GDM1 (cell line): ENCODE measurements at regions not wholly inside any gene's neighbourhood (a gene's known extent, or its start where the extent isn't known, plus 50 kb on each side); places are given as distances from the start of the nearest gene placed in this dataset.

Source experiments
- DNase-seq: peaks from one replicate; lab custom pipeline; 2025; lab: John Stamatoyannopoulos, UW

- no peak for DNase-seq
Measured at GRCh38 chrX:63884821-63885790, 100.1 kb upstream of the ARHGEF9 start.

GRCh38 chrX:63869506-63869905 lies 84.5 kb upstream of the ARHGEF9 start:
- DNase-seq = no peak

GRCh38 chrX:63855896-63856295 lies 70.9 kb upstream of the ARHGEF9 start:
- no peak for DNase-seq

- DNase-seq = no peak
Measured at GRCh38 chrX:63835361-63835760, 50.3 kb upstream of the ARHGEF9 start.
